ENCODE measurements at regions not wholly inside any gene's neighbourhood (a gene's known extent, or its start where the extent isn't known, plus 50 kb on each side); places are given as distances from the start of the nearest gene placed in this dataset.

GRCh38 chr6:4645713-4646360 lies 130.4 kb upstream of the CDYL start:
- intact Hi-C loops (cut with DNase I): loop anchor here (5.0 kb wide), 1 partner anchor 131 kb away; the partner anchor contains the start of gene CDYL
- TF ChIP-seq POLR2A (IDR thresholded peaks at IDR 0.05; ENCODE audit: low read depth): no peak
- TF ChIP-seq POLR2AphosphoS5 (IDR thresholded peaks at IDR 0.05): no peak
- no peak for TF ChIP-seq CTCF (IDR thresholded peaks at IDR 0.05)
- no peak for TF ChIP-seq EP300 (IDR thresholded peaks at IDR 0.05)
- no peak overlapping the region for H3K27ac ChIP-seq (replicated peaks in 1 of 4)
- H3K4me3 ChIP-seq: no peak overlapping the region
- WGBS: 71% methylated on average over 5 of the region's 5 CpGs
- H3K36me3 ChIP-seq: no peaks in the 10 kb centered on the region
- DNase-seq (ENCODE audit: extremely low spot score): peak; percentile 34
- H3K9me3 ChIP-seq: no peaks in the 10 kb centered on the region
- H3K4me1 ChIP-seq: peaks cover 8 to 15% (median 13%) of the 10 kb centered on the region in 4 donors
- no peaks in the 10 kb centered on the region for H3K27me3 ChIP-seq

GRCh38 chr6:4644996-4645395 lies 131.2 kb upstream of the CDYL start:
- DNase-seq (ENCODE audit: extremely low spot score): peak; percentile 80
- Histone ChIP-seq H3K27me3 (no peaks in the 10 kb centered on the region), H3K36me3 (no peaks in the 10 kb centered on the region), H3K9me3 (no peaks in the 10 kb centered on the region), H3K27ac (replicated peaks in 1 of 4) (no peak overlapping the region), H3K4me1 (peaks cover 8 to 15% (median 13%) of the 10 kb centered on the region in 4 donors), H3K4me3 (no peak overlapping the region)
- intact Hi-C loops (cut with DNase I): loop anchor here (5.0 kb wide), 1 partner anchor 132 kb away; the partner anchor contains the start of gene CDYL
- TF ChIP-seq POLR2AphosphoS5 (IDR thresholded peaks at IDR 0.05) (no peak), EP300 (IDR thresholded peaks at IDR 0.05) (no peak), POLR2A (IDR thresholded peaks at IDR 0.05; ENCODE audit: low read depth) (no peak), CTCF (IDR thresholded peaks at IDR 0.05) (no peak)
- WGBS: 76% methylated on average over 2 of the region's 2 CpGs

DNA sequence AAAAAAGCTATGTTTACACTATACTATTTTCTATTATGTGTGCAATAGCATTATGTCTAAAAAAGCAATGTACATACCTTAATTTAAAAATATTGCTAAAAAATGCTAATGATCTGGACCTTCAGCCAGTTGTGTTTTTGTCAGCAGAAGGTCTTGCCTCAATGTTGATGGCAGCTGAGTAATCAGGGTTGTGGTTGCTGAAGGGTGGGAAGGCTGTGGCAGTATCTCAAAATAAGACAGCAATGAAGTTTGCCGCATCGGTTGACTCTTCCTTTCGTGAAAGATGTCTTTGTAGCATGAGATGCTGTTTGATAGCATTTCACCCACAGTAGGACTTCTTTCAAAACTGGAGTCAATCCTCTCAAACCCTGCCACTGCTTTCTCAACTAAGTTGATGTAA lies 134.7 kb upstream of the CDYL start:
- no peak for TF ChIP-seq POLR2AphosphoS5 (IDR thresholded peaks at IDR 0.05)
- no peak for TF ChIP-seq EP300 (IDR thresholded peaks at IDR 0.05)
- TF ChIP-seq POLR2A (IDR thresholded peaks at IDR 0.05; ENCODE audit: low read depth): no peak
- TF ChIP-seq CTCF (IDR thresholded peaks at IDR 0.05): no peak
- 92% methylated on average over 3 of the region's 3 CpGs for WGBS

GRCh38 chr6:4640139-4640538 lies 136.1 kb upstream of the CDYL start:
- Histone ChIP-seq H3K27ac (replicated peaks in 1 of 4) (no peak overlapping the region), H3K4me1 (no peaks in the 10 kb centered on the region), H3K9me3 (no peaks in the 10 kb centered on the region), H3K4me3 (no peak overlapping the region), H3K36me3 (no peaks in the 10 kb centered on the region), H3K27me3 (no peaks in the 10 kb centered on the region)
- 51% methylated on average over 4 of the region's 4 CpGs for WGBS
- DNase-seq (ENCODE audit: extremely low spot score): peak; percentile 39
- TF ChIP-seq EP300 (IDR thresholded peaks at IDR 0.05) (no peak), CTCF (IDR thresholded peaks at IDR 0.05) (no peak), POLR2AphosphoS5 (IDR thresholded peaks at IDR 0.05) (no peak), POLR2A (IDR thresholded peaks at IDR 0.05; ENCODE audit: low read depth) (no peak)
- intact Hi-C loops (cut with DNase I): no loop called here

More for the DNA sequence above, 134.7 kb upstream of the CDYL start:
- intact Hi-C loops (cut with DNase I): no loop called here
- no peak overlapping the region for H3K27ac ChIP-seq (replicated peaks in 1 of 4)
- DNase-seq (ENCODE audit: extremely low spot score): peak; percentile 42
- no peaks in the 10 kb centered on the region for H3K36me3 ChIP-seq
- H3K9me3 ChIP-seq: no peaks in the 10 kb centered on the region
- H3K4me1 ChIP-seq: no peaks in the 10 kb centered on the region
- no peak overlapping the region for H3K4me3 ChIP-seq
- H3K27me3 ChIP-seq: no peaks in the 10 kb centered on the region

DNA sequence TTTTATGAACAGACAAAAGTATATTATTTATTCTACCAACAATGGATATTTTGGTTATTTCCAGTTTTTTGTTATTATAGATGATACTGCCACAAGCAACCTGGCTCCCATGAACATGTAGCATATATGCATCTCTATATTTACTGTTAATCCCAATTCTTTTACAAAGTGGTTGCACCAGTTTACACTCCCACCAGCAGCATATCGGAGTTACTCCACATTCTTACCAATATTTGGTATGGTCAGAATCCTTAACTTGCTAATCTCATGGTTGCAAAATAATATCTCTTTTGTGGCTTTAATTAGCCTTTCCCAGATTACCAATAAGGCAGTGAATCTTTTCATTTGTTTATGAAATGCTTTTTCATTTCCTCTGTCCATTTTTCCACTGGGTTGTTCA lies 137.6 kb upstream of the CDYL start:
- no peak overlapping the region for H3K4me3 ChIP-seq
- H3K36me3 ChIP-seq: no peaks in the 10 kb centered on the region
- TF ChIP-seq POLR2AphosphoS5 (IDR thresholded peaks at IDR 0.05) (no peak), EP300 (IDR thresholded peaks at IDR 0.05) (no peak), POLR2A (IDR thresholded peaks at IDR 0.05; ENCODE audit: low read depth) (no peak), CTCF (IDR thresholded peaks at IDR 0.05) (no peak)
- H3K4me1 ChIP-seq: no peaks in the 10 kb centered on the region
- WGBS: 100% methylated on average over 1 of the region's 1 CpG
- DNase-seq (ENCODE audit: extremely low spot score): no peak
- no peak overlapping the region for H3K27ac ChIP-seq (replicated peaks in 1 of 4)
- no peaks in the 10 kb centered on the region for H3K27me3 ChIP-seq
- intact Hi-C loops (cut with DNase I): no loop called here
- H3K9me3 ChIP-seq: no peaks in the 10 kb centered on the region
